Right renal cortex interstitium (tissue), 3 donors: ENCODE measurements at regions not wholly inside any gene's neighbourhood (a gene's known extent, or its start where the extent isn't known, plus 50 kb on each side); places are given as distances from the start of the nearest gene placed in this dataset.

Source experiments
- DNase-seq, 3 donors: peaks; one replicate each; pipeline ENCODE4 v3.0.0-alpha.2; 2013; ENCODE audit warnings: low read depth in 3 of 3, low spot score in 2 of 3

GRCh38 chr2:150417278-150417677, 70.2 kb downstream of the RND3 start:
- no peak for DNase-seq

GRCh38 chr2:150415022-150415421, 72.4 kb downstream of the RND3 start:
- DNase-seq, result no peak

- DNase-seq, result no peak
These were observed 73.6 kb downstream of the RND3 start for GRCh38 chr2:150413910-150414309.

GRCh38 chr2:150413366-150413765, 74.1 kb downstream of the RND3 start:
- DNase-seq, result no peak

GRCh38 chr2:150410809-150411208, 76.7 kb downstream of the RND3 start:
- DNase-seq, result no peak

- no peak for DNase-seq
These were observed 78.3 kb downstream of the RND3 start for GRCh38 chr2:150409196-150409595.

- no peak for DNase-seq
These were observed 83.3 kb downstream of the RND3 start for GRCh38 chr2:150404147-150404546.

- no peak for DNase-seq
These were observed 84.0 kb downstream of the RND3 start for GRCh38 chr2:150403457-150403856.

GRCh38 chr2:150402953-150403352, 84.5 kb downstream of the RND3 start:
- DNase-seq, result no peak

GRCh38 chr2:150400849-150401248, 86.6 kb downstream of the RND3 start:
- no peak for DNase-seq

- DNase-seq, result no peak
These were observed 94.9 kb downstream of the RND3 start for GRCh38 chr2:150392614-150393013.

- no peak for DNase-seq
These were observed 95.7 kb downstream of the RND3 start for GRCh38 chr2:150391779-150392178.

GRCh38 chr2:150389447-150389846, 98.0 kb downstream of the RND3 start:
- DNase-seq, result no peak

- no peak for DNase-seq
These were observed 99.2 kb downstream of the RND3 start for GRCh38 chr2:150388289-150388625.

- no peak for DNase-seq
These were observed 99.7 kb downstream of the RND3 start for GRCh38 chr2:150387586-150388288.

GRCh38 chr2:150385211-150385610, 102.3 kb downstream of the RND3 start:
- DNase-seq, result no peak

- DNase-seq, result no peak
These were observed 103.9 kb downstream of the RND3 start for GRCh38 chr2:150383587-150383986.

GRCh38 chr2:150379166-150379565, 108.3 kb downstream of the RND3 start:
- DNase-seq, result no peak

- DNase-seq, result no peak
These were observed 108.8 kb downstream of the RND3 start for GRCh38 chr2:150378686-150379085.

- peak in 2 of 3 donors; percentile 16 to 27 for DNase-seq
These were observed 110.7 kb downstream of the RND3 start for GRCh38 chr2:150376553-150377335.

GRCh38 chr2:150375333-150375732, 112.1 kb downstream of the RND3 start:
- DNase-seq, result no peak

- DNase-seq, result no peak
These were observed 113.0 kb downstream of the RND3 start for GRCh38 chr2:150374492-150374891.
